ENCODE measurements at regions not wholly inside any gene's neighbourhood (a gene's known extent, or its start where the extent isn't known, plus 50 kb on each side); places are given as distances from the start of the nearest gene placed in this dataset.

DNA sequence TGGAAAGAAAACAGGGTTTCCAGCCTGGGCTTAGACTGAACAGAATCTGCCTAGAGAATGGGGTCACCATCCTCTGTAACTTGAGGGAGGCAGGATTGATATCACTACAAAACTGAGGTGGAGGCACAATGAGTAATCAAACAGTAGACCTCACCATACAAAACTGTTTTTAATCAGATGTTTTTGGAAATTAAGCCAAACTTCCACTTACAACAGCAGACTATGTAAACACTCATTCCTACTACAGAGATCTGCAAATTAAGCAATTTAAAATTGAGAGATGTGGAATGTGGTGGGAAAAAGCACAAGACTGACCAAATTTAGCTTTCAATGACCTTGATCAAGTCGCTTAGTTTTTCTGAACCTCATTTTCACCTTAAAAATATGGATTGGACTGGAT is 104.3 kb upstream of the SLC38A4 start:
- TF ChIP-seq, protein P1, sequence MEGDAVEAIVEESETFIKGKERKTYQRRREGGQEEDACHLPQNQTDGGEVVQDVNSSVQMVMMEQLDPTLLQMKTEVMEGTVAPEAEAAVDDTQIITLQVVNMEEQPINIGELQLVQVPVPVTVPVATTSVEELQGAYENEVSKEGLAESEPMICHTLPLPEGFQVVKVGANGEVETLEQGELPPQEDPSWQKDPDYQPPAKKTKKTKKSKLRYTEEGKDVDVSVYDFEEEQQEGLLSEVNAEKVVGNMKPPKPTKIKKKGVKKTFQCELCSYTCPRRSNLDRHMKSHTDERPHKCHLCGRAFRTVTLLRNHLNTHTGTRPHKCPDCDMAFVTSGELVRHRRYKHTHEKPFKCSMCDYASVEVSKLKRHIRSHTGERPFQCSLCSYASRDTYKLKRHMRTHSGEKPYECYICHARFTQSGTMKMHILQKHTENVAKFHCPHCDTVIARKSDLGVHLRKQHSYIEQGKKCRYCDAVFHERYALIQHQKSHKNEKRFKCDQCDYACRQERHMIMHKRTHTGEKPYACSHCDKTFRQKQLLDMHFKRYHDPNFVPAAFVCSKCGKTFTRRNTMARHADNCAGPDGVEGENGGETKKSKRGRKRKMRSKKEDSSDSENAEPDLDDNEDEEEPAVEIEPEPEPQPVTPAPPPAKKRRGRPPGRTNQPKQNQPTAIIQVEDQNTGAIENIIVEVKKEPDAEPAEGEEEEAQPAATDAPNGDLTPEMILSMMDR (conservative IDR thresholded peaks at IDR 0.05; ENCODE audit: low read depth, low read length) = no peak
- no peak for TF ChIP-seq EZH2 (IDR thresholded peaks at IDR 0.05; ENCODE audit: low read length, unreplicated experiment)
- TF ChIP-seq EZH2phosphoT487 (IDR thresholded peaks at IDR 0.05; ENCODE audit: borderline replicate concordance, low read length) = no peak

Data from PC-3 (cell line).